Rectal smooth muscle tissue (tissue), 1 donor: ENCODE measurements at regions not wholly inside any gene's neighbourhood (a gene's known extent, or its start where the extent isn't known, plus 50 kb on each side); places are given as distances from the start of the nearest gene placed in this dataset.

Experiments used
- H3K27ac ChIP-seq: one replicate; pipeline ENCODE4 v1.7.0; 2013; ENCODE audit warnings: low read depth, low read length, inconsistent platforms
- H3K27me3 ChIP-seq: one replicate; pipeline ENCODE4 v1.7.0; 2013; ENCODE audit warnings: low read length; ENCODE audit not compliant: control insufficient read depth, insufficient read depth
- H3K36me3 ChIP-seq: one replicate; pipeline ENCODE4 v1.7.0; 2013; ENCODE audit warnings: low read length; ENCODE audit not compliant: control insufficient read depth, insufficient read depth
- H3K4me1 ChIP-seq: one replicate; pipeline ENCODE4 v1.7.0; 2013; ENCODE audit warnings: low read length; ENCODE audit not compliant: control insufficient read depth, insufficient read depth
- H3K4me3 ChIP-seq: one replicate; pipeline ENCODE4 v1.7.0; 2013; ENCODE audit warnings: low read length
- H3K9ac ChIP-seq: one replicate; pipeline ENCODE4 v1.7.0; 2013; ENCODE audit warnings: low read length

- no peaks in the 10 kb centered on the region for H3K4me1 ChIP-seq
- no peaks in the 10 kb centered on the region for H3K36me3 ChIP-seq
- no peak overlapping the region for H3K27ac ChIP-seq
- no peak overlapping the region for H3K9ac ChIP-seq
- H3K27me3 ChIP-seq: no peaks in the 10 kb centered on the region
- no peak overlapping the region for H3K4me3 ChIP-seq
Measured at GRCh38 chr20:10958279-10958678, 284.5 kb upstream of the JAG1 start.

GRCh38 chr20:10960416-10960815, 286.6 kb upstream of the JAG1 start:
- H3K9ac ChIP-seq: no peak overlapping the region
- H3K27ac ChIP-seq: no peak overlapping the region

DNA sequence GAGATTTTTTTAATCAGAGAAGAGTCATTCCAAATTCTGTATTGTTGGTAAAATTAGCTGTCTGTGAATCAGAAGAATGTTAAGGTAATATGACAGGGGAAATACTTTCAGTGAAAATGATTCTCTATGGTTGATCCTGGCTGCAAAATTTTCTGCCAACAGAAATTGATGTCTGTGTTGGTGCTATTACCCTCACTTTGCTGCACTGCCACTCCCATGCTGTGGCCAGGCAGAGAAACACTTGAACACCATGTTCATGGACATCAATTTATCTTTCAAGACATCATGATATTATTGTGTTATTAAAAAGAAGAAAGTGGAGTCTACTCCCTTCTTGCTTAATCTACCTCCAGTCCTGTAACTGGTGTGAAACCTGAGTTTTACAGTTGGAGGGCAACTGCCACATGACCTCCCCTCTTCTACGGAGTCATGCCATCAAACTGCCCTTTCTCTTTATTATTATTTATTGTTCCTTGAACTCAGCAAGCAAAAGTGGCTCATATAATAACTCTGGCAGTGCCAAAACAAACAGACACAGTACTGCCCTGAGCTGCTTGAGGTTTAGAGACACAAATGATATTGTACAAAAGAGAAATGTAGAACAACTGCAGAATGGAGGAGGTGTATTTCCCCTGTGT, 288.0 kb upstream of the JAG1 start:
- Histone ChIP-seq H3K4me1 (no peaks in the 10 kb centered on the region), H3K27ac (no peak overlapping the region), H3K4me3 (no peak overlapping the region), H3K9ac (no peak overlapping the region), H3K36me3 (no peaks in the 10 kb centered on the region), H3K27me3 (no peaks in the 10 kb centered on the region)

More at GRCh38 chr20:10960416-10960815, 286.6 kb upstream of the JAG1 start:
- Histone ChIP-seq H3K27me3 (no peaks in the 10 kb centered on the region), H3K4me1 (no peaks in the 10 kb centered on the region), H3K4me3 (no peak overlapping the region), H3K36me3 (no peaks in the 10 kb centered on the region)

- no peak overlapping the region for H3K4me3 ChIP-seq
- H3K27ac ChIP-seq: no peak overlapping the region
- H3K27me3 ChIP-seq: no peaks in the 10 kb centered on the region
- H3K4me1 ChIP-seq: no peaks in the 10 kb centered on the region
- no peak overlapping the region for H3K9ac ChIP-seq
- H3K36me3 ChIP-seq: no peaks in the 10 kb centered on the region
Measured at GRCh38 chr20:10962937-10963336, 289.1 kb upstream of the JAG1 start.

- H3K4me3 ChIP-seq: no peak overlapping the region
- H3K36me3 ChIP-seq: no peaks in the 10 kb centered on the region
- H3K9ac ChIP-seq: no peak overlapping the region
- no peaks in the 10 kb centered on the region for H3K27me3 ChIP-seq
- no peaks in the 10 kb centered on the region for H3K4me1 ChIP-seq
- no peak overlapping the region for H3K27ac ChIP-seq
Measured at GRCh38 chr20:10963717-10964266, 290.0 kb upstream of the JAG1 start.

- Histone ChIP-seq H3K9ac (no peak overlapping the region), H3K27me3 (no peaks in the 10 kb centered on the region), H3K4me1 (no peaks in the 10 kb centered on the region), H3K27ac (no peak overlapping the region), H3K4me3 (no peak overlapping the region), H3K36me3 (no peaks in the 10 kb centered on the region)
Measured at GRCh38 chr20:10965936-10966470, 292.2 kb upstream of the JAG1 start.

GRCh38 chr20:10970109-10970508, 296.3 kb upstream of the JAG1 start:
- Histone ChIP-seq H3K27ac (no peak overlapping the region), H3K27me3 (no peaks in the 10 kb centered on the region), H3K36me3 (no peaks in the 10 kb centered on the region), H3K4me3 (no peak overlapping the region), H3K9ac (no peak overlapping the region), H3K4me1 (no peaks in the 10 kb centered on the region)

- H3K9ac ChIP-seq: no peak overlapping the region
- no peaks in the 10 kb centered on the region for H3K27me3 ChIP-seq
- H3K36me3 ChIP-seq: no peaks in the 10 kb centered on the region
- no peaks in the 10 kb centered on the region for H3K4me1 ChIP-seq
- H3K27ac ChIP-seq: no peak overlapping the region
- no peak overlapping the region for H3K4me3 ChIP-seq
Measured at GRCh38 chr20:10971096-10971495, 297.3 kb upstream of the JAG1 start.

DNA sequence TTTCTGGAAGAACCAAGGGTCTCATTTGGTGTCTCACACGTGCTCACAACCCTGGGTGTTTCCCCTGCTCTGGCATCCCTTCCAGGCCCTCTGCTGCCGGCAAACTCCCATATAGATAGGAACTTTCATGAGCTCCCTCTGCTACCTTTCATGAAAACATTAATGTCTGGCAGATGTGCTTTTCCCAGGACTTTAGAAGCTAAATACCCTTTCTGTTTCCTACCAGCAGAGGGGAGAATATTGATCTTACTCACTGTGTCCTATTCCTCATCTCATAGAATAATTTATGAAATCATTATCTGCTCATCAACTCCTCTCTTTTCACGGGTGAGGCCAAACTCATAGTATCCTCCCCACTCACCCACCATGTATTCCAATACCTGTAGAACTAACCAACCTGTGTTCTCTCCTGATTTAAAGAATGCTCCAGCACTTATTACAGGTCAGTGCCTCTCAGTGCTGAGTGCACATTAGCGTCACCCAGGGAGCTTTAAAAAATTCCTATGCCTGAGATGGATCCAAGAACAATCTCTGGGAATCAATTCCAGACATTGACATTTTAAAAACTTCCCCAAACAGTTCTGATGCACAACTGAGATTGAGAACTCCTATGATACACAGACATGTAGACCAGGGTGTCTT, 298.5 kb upstream of the JAG1 start:
- Histone ChIP-seq H3K27ac (no peak overlapping the region), H3K4me3 (no peak overlapping the region), H3K9ac (no peak overlapping the region), H3K4me1 (no peaks in the 10 kb centered on the region), H3K27me3 (no peaks in the 10 kb centered on the region), H3K36me3 (no peaks in the 10 kb centered on the region)

- no peak overlapping the region for H3K4me3 ChIP-seq
- no peaks in the 10 kb centered on the region for H3K27me3 ChIP-seq
- no peak overlapping the region for H3K9ac ChIP-seq
- H3K36me3 ChIP-seq: no peaks in the 10 kb centered on the region
- H3K27ac ChIP-seq: no peak overlapping the region
- no peaks in the 10 kb centered on the region for H3K4me1 ChIP-seq
Measured at GRCh38 chr20:10976051-10976450, 302.3 kb upstream of the JAG1 start.

- Histone ChIP-seq H3K27me3 (no peaks in the 10 kb centered on the region), H3K36me3 (no peaks in the 10 kb centered on the region), H3K9ac (no peak overlapping the region), H3K4me1 (peaks cover 8% of the 10 kb centered on the region), H3K4me3 (no peak overlapping the region), H3K27ac (no peak overlapping the region)
Measured at GRCh38 chr20:10978019-10978702, 304.4 kb upstream of the JAG1 start.

- peaks cover 8% of the 10 kb centered on the region for H3K4me1 ChIP-seq
- H3K36me3 ChIP-seq: no peaks in the 10 kb centered on the region
- no peak overlapping the region for H3K4me3 ChIP-seq
- H3K27me3 ChIP-seq: no peaks in the 10 kb centered on the region
- no peak overlapping the region for H3K9ac ChIP-seq
- H3K27ac ChIP-seq: no peak overlapping the region
Measured at GRCh38 chr20:10978713-10979112, 304.9 kb upstream of the JAG1 start.
